K562 (cell line): ENCODE measurements at regions not wholly inside any gene's neighbourhood (a gene's known extent, or its start where the extent isn't known, plus 50 kb on each side); places are given as distances from the start of the nearest gene placed in this dataset.

ENCODE experiments used
- ATAC-seq: fragments of 200-7000 bp; cut with Tn5 transposase; 3 replicates; pipeline ENCODE4 v1.9.1; 2020; ENCODE audit warnings: moderate library complexity
- BruUV-seq: library from RNA; stranded (reverse); fragments of 400-500 nt; replicated peaks from 2 replicates; lab custom pipeline; 2021; lab: Mats Ljungman, UMichigan
- CTCF ChIA-PET: fragments of 300-600 bp; formaldehyde crosslinking; extraction: SDS; loops from one replicate; lab custom pipeline; 2021; ENCODE audit warnings: low intra/inter-chr PET ratio; lab: Yijun Ruan, JAX
- POLR2A ChIA-PET: fragments of 300-600, 350-650 bp; sonication (Branson Sonifier 250); formaldehyde crosslinking; extraction: SDS; loops from one replicate; lab custom pipeline; 2021; ENCODE audit warnings: antibody characterized with exemption, inconsistent platforms; lab: Yijun Ruan, JAX
- DNase-seq, 4 experiments: peaks; one replicate each; pipeline versions ENCODE4 v3.0.0 to v3.0.0-alpha.2; 2011 to 2018; ENCODE audit warnings: low spot score in 3 of 4, mixed read lengths in 3 of 4; ENCODE audit errors: extremely low read depth in 1 of 4
- FAIRE-seq: peaks from 2 replicates; lab custom pipeline; 2011; peaks lifted over from hg19 to GRCh38; lab: Jason Lieb, UNC
- H2AFZ ChIP-seq: 2 replicates; pipeline ENCODE4 v1.6.0; 2011; ENCODE audit warnings: low read depth, low read length, control low read depth, inconsistent platforms
- H3K27ac ChIP-seq: fragments of 200-600 bp; 3 replicates; pipeline ENCODE4 v1.8.0; 2011; ENCODE audit warnings: low read depth, mild to moderate bottlenecking, control low read depth, inconsistent platforms, low read length, moderate library complexity, mixed read lengths; ENCODE audit errors: extremely low read depth
- H3K27me3 ChIP-seq, 2 experiments: fragments of 300-600 bp in 1 of 2; 2 replicates in 1 of 2; 3 replicates in 1 of 2; pipeline versions ENCODE4 v1.6.0 to v1.8.0; 2011; ENCODE audit warnings: inconsistent platforms in 2 of 2, low read length in 2 of 2, mild to moderate bottlenecking in 1 of 2, mixed read lengths in 1 of 2, moderate library complexity in 1 of 2; ENCODE audit not compliant: control insufficient read depth in 2 of 2, insufficient read depth in 2 of 2
- H3K36me3 ChIP-seq: fragments of 300-600 bp; 3 replicates; pipeline ENCODE4 v1.8.0; 2011; ENCODE audit warnings: mild to moderate bottlenecking, low read length, inconsistent platforms; ENCODE audit not compliant: control insufficient read depth, insufficient read depth
- H3K4me1 ChIP-seq, 2 experiments: fragments of 200-600 bp in 1 of 2; replicated peaks in 1 of 2; 2 replicates in 1 of 2; 3 replicates in 1 of 2; pipeline versions ENCODE4 v1.5.1 to v1.8.0; 2011; ENCODE audit warnings: inconsistent platforms in 2 of 2, low read length in 2 of 2, mild to moderate bottlenecking in 1 of 2, mixed read lengths in 1 of 2, moderate library complexity in 1 of 2; ENCODE audit not compliant: control insufficient read depth in 2 of 2, insufficient read depth in 2 of 2
- H3K4me2 ChIP-seq: 2 replicates; pipeline ENCODE4 v1.6.1; 2011; ENCODE audit warnings: low read length, control low read depth, inconsistent platforms, mixed read lengths; ENCODE audit not compliant: insufficient read depth
- H3K4me3 ChIP-seq: fragments of 200-600 bp; sonication (generic), shearing (Covaris generic); 2 replicates; pipeline ENCODE4 v1.5.1; 2016; ENCODE audit warnings: control low read depth, inconsistent platforms
- H3K79me2 ChIP-seq: fragments of 200-600 bp; 3 replicates; pipeline ENCODE4 v1.8.0; 2011; ENCODE audit warnings: low read length, inconsistent platforms; ENCODE audit not compliant: control insufficient read depth, insufficient read depth
- H3K9ac ChIP-seq, 2 experiments: 2 replicates each; pipeline versions ENCODE4 v1.6.0 to v1.6.1; 2011; ENCODE audit warnings: low read depth in 2 of 2, low read length in 2 of 2, control low read depth in 1 of 2, inconsistent platforms in 1 of 2, mild to moderate bottlenecking in 1 of 2, mixed read lengths in 1 of 2; ENCODE audit not compliant: insufficient read depth in 1 of 2
- H3K9me1 ChIP-seq: one replicate; pipeline ENCODE4 v1.6.0; 2011; ENCODE audit warnings: inconsistent platforms, mild to moderate bottlenecking, low read length, moderate library complexity; ENCODE audit not compliant: control insufficient read depth, insufficient read depth
- H3K9me3 ChIP-seq: replicated peaks from 2 replicates; pipeline ENCODE4 v1.5.1; 2011; ENCODE audit warnings: low read depth, low read length, inconsistent platforms; ENCODE audit not compliant: control insufficient read depth, insufficient read depth
- H4K20me1 ChIP-seq: replicated peaks from 2 replicates; pipeline ENCODE4 v1.6.1; 2011; ENCODE audit warnings: low read length, inconsistent platforms, mixed read lengths; ENCODE audit not compliant: control insufficient read depth, insufficient read depth
- CBX2 ChIP-seq: fragments of 200-600 bp; sonication (generic); IDR thresholded peaks from one replicate; pipeline ENCODE4 v1.6.1; 2012; ENCODE audit warnings: mild to moderate bottlenecking, low read length, inconsistent platforms; ENCODE audit not compliant: insufficient read depth, poor library complexity, severe bottlenecking
- FOXA3 ChIP-seq, 2 experiments: fragments of 450-650 bp in 1 of 2; sonication (generic) in 1 of 2; formaldehyde crosslinking; IDR thresholded peaks in 1 of 2; conservative IDR thresholded peaks in 1 of 2; 2 replicates each; pipeline versions ENCODE4 v1.4.0 to v1.8.0; 2020 to 2022; ENCODE audit warnings: mild to moderate bottlenecking in 2 of 2, missing genetic modification reagents in 1 of 2
- NFE2L1 ChIP-seq: fragments of 450-650 bp; IDR thresholded peaks from 2 replicates; pipeline ENCODE4 v1.6.1; 2016; ENCODE audit warnings: missing genetic modification characterization, low read depth, mild to moderate bottlenecking, missing compliant biosample characterization, moderate library complexity, borderline replicate concordance
- SMAD2 ChIP-seq: fragments of 150-350 bp; IDR thresholded peaks from 2 replicates; pipeline ENCODE4 v1.6.1; 2014; ENCODE audit warnings: low read depth, mild to moderate bottlenecking, low read length
- TFAP4 ChIP-seq: sonication (generic); formaldehyde crosslinking; IDR thresholded peaks from 2 replicates; pipeline ENCODE4 v1.8.0; 2022; ENCODE audit warnings: missing genetic modification reagents, mild to moderate bottlenecking, moderate library complexity, borderline replicate concordance
- ZNF146 ChIP-seq: IDR thresholded peaks from one replicate; pipeline ENCODE4 v1.6.1; 2018; ENCODE audit warnings: missing compliant biosample characterization; ENCODE audit not compliant: unreplicated experiment
- ZNF589 ChIP-seq: fragments of 200-800 bp; sonication (Bioruptor generic); IDR thresholded peaks from 2 replicates; pipeline ENCODE4 v1.6.1; 2016; ENCODE audit warnings: low read depth, missing genetic modification characterization, missing compliant biosample characterization
- WGBS: fragments of 100-300 bp; shearing (Covaris generic); methylation state at CpG from one replicate; pipeline ENCODE4 v1.1.6; 2016; ENCODE audit warnings: low coverage, mixed read lengths; ENCODE audit not compliant: insufficient coverage; ENCODE audit errors: missing lambda C conversion rate; 5-methylcytosine and 5-hydroxymethylcytosine counted together
- in situ Hi-C: fragments of 300-500 bp; cut with MboI; formaldehyde crosslinking; loops from 4 replicates; pipeline ENCODE4 v1.15.0; 2018; ENCODE audit warnings: inconsistent platforms, mixed read lengths
- intact Hi-C: fragments of 100-400 bp; cut with micrococcal nuclease; formaldehyde crosslinking; loops from 2 replicates; pipeline ENCODE4 v1.14.2; 2022

DNA sequence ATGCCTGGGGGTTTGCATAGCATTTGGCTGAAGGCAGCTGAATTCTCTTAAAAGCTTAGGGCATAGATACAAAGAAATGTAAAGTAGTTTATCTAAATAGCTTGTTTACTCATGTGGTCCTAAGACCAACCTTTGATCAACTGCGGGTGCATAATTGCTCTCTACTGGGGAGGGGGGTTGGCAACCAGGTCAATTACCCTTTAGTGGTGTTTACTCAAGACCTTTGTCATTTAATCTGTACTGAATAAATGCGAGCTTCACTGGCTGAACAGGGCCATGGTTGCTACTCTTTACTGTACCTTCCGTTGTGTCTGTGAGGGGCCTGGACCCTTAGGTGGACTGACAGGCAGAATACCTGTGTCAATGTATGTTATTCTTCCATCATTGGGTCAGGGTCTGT is 102.7 kb upstream of the FAM9C start:
- H3K9me1 ChIP-seq = no peaks in the 10 kb centered on the region
- FAIRE-seq (no peak), ATAC-seq (no peak), DNase-seq (no peak)
- POLR2A ChIA-PET = no interaction called here
- CTCF ChIA-PET = no interaction called here
- H4K20me1 ChIP-seq = no peaks in the 10 kb centered on the region
- in situ Hi-C loops = loop anchor here (10.0 kb wide), 1 partner anchor 1452 kb away; no protein-coding TSS in a partner anchor
- no peak overlapping the region for H3K4me2 ChIP-seq
- H3K79me2 ChIP-seq = no peaks in the 10 kb centered on the region
- TF ChIP-seq FOXA3 (CRISPR knock-in tag; conservative IDR thresholded peaks at IDR 0.05 in 1 of 2, IDR thresholded peaks at IDR 0.05 in 1 of 2) (peak; percentile 69 to 86; a peak in 3 of 4 replicates), NFE2L1 (no peak)
- H3K27ac ChIP-seq = no peak overlapping the region
- no peak overlapping the region for H2AFZ ChIP-seq
- BruUV-seq = no TSS peak
- H3K4me1 ChIP-seq = no peaks in the 10 kb centered on the region; a peak in 1 of 5 replicates
- no peak overlapping the region for H3K4me3 ChIP-seq
- intact Hi-C loops = no loop called here
- 17% methylated on average over 3 of the region's 3 CpGs for WGBS
- H3K9ac ChIP-seq = no peak overlapping the region
- no peaks in the 10 kb centered on the region for H3K27me3 ChIP-seq
- H3K9me3 ChIP-seq = 0 out of 2 replicates have a peak, but pooled peaks cover 4% of the 10 kb centered on the region
- H3K36me3 ChIP-seq = no peaks in the 10 kb centered on the region

- no TSS peak for BruUV-seq
- no peaks in the 10 kb centered on the region for H3K79me2 ChIP-seq
- no peak for DNase-seq
- no peaks in the 10 kb centered on the region for H3K36me3 ChIP-seq
- ATAC-seq = no peak
- 75% methylated on average over 1 of the region's 1 CpG for WGBS
- H2AFZ ChIP-seq = no peak overlapping the region
- ChIA-PET CTCF (no interaction called here), POLR2A (interaction anchor here (0.6 kb wide), 1 partner anchor 52 kb away, joined by 3 read pairs; no protein-coding TSS in a partner anchor)
- in situ Hi-C loops = loop anchor here (10.0 kb wide), 1 partner anchor 1450 kb away; no protein-coding TSS in a partner anchor
- H3K4me2 ChIP-seq = no peak overlapping the region
- H3K27me3 ChIP-seq = no peaks in the 10 kb centered on the region
- intact Hi-C loops = no loop called here
- H3K9me1 ChIP-seq = no peaks in the 10 kb centered on the region
- no peak overlapping the region for H3K9ac ChIP-seq
- H3K27ac ChIP-seq = no peak overlapping the region
- no peaks in the 10 kb centered on the region; a peak in 1 of 5 replicates for H3K4me1 ChIP-seq
- H3K4me3 ChIP-seq = no peak overlapping the region
- 0 out of 2 replicates have a peak, but pooled peaks cover 4% of the 10 kb centered on the region for H3K9me3 ChIP-seq
- FAIRE-seq = no peak
- TF ChIP-seq TFAP4 (CRISPR knock-in tag) (no peak), SMAD2 (no peak), CBX2 (no peak), ZNF146 (no peak), ZNF589 (no peak)
- no peaks in the 10 kb centered on the region for H4K20me1 ChIP-seq
Measured at GRCh38 chrX:13144927-13145655, 100.7 kb upstream of the FAM9C start.
